IMR-90 (cell line): ENCODE measurements at regions not wholly inside any gene's neighbourhood (a gene's known extent, or its start where the extent isn't known, plus 50 kb on each side); places are given as distances from the start of the nearest gene placed in this dataset.

Source experiments
- ATAC-seq: fragments of 200-7000 bp; cut with Tn5 transposase; 2 replicates; pipeline ENCODE4 v1.9.1; 2020; ENCODE audit warnings: low read depth, mild to moderate bottlenecking, moderate library complexity
- BruUV-seq: library from RNA; stranded (reverse); fragments of 400-500 nt; replicated peaks from 2 replicates; lab custom pipeline; 2021; lab: Mats Ljungman, UMichigan
- CTCF ChIA-PET: fragments of 300-600 bp; formaldehyde crosslinking; extraction: SDS; loops from one replicate; lab custom pipeline; 2021; ENCODE audit warnings: antibody characterized with exemption; lab: Yijun Ruan, JAX
- POLR2A ChIA-PET: fragments of 300-600 bp; sonication (Branson Sonifier 250); formaldehyde crosslinking; loops from one replicate; lab custom pipeline; 2022; ENCODE audit warnings: antibody characterized with exemption; ENCODE audit not compliant: unreplicated experiment; lab: Charles Lee
- DNase-seq: peaks from one replicate; pipeline ENCODE4 v3.0.0; 2013
- H2AFZ ChIP-seq: replicated peaks from 2 replicates; pipeline ENCODE3; 2013; ENCODE audit warnings: low read length, mild to moderate bottlenecking; ENCODE audit not compliant: poor library complexity
- H2AK5ac ChIP-seq: 2 replicates; pipeline ENCODE4 v1.6.1; 2013; ENCODE audit warnings: low read depth, low read length, inconsistent platforms
- H2AK9ac ChIP-seq: replicated peaks from 2 replicates; pipeline ENCODE3; 2013; ENCODE audit warnings: mild to moderate bottlenecking, low read depth, low read length, moderate library complexity; ENCODE audit not compliant: poor library complexity
- H2BK120ac ChIP-seq: 2 replicates; pipeline ENCODE4 v1.6.1; 2013; ENCODE audit warnings: low read depth, low read length, inconsistent platforms
- H2BK15ac ChIP-seq: 3 replicates; pipeline ENCODE4 v1.6.1; 2013; ENCODE audit warnings: low read depth, low read length, inconsistent platforms
- H2BK20ac ChIP-seq: 2 replicates; pipeline ENCODE4 v1.6.1; 2013; ENCODE audit warnings: low read depth, mild to moderate bottlenecking, inconsistent platforms, low read length, moderate library complexity
- H2BK5ac ChIP-seq: 2 replicates; pipeline ENCODE4 v1.6.1; 2013; ENCODE audit warnings: mild to moderate bottlenecking, low read depth, low read length, inconsistent platforms; ENCODE audit not compliant: poor library complexity, severe bottlenecking
- H3K14ac ChIP-seq: replicated peaks from 2 replicates; pipeline ENCODE4 v1.6.1; 2013; ENCODE audit warnings: low read depth, low read length, inconsistent platforms
- H3K18ac ChIP-seq: 2 replicates; pipeline ENCODE4 v1.6.1; 2013; ENCODE audit warnings: low read depth, low read length, control low read depth
- H3K23ac ChIP-seq: 2 replicates; pipeline ENCODE4 v1.6.1; 2013; ENCODE audit warnings: low read depth, low read length, inconsistent platforms
- H3K27ac ChIP-seq: 2 replicates; pipeline ENCODE4 v1.5.1; 2013; ENCODE audit warnings: mild to moderate bottlenecking, control low read depth, low read length; ENCODE audit not compliant: insufficient read depth
- H3K27me3 ChIP-seq: 2 replicates; pipeline ENCODE4 v1.6.1; 2013; ENCODE audit warnings: low read length; ENCODE audit not compliant: control insufficient read depth, insufficient read depth
- H3K36me3 ChIP-seq: 2 replicates; pipeline ENCODE4 v1.6.1; 2013; ENCODE audit warnings: low read length, mixed read lengths; ENCODE audit not compliant: control insufficient read depth, insufficient read depth
- H3K4ac ChIP-seq: 2 replicates; pipeline ENCODE4 v1.6.1; 2013; ENCODE audit warnings: low read depth, low read length, inconsistent platforms
- H3K4me1 ChIP-seq: 2 replicates; pipeline ENCODE4 v1.6.1; 2013; ENCODE audit warnings: low read length, mixed read lengths; ENCODE audit not compliant: control insufficient read depth, insufficient read depth
- H3K4me2 ChIP-seq: 2 replicates; pipeline ENCODE4 v1.6.1; 2013; ENCODE audit warnings: low read depth, mild to moderate bottlenecking, control low read depth, low read length, moderate library complexity
- H3K4me3 ChIP-seq: 2 replicates; pipeline ENCODE4 v1.5.1; 2013; ENCODE audit warnings: low read depth, mild to moderate bottlenecking, control low read depth, low read length, moderate library complexity; ENCODE audit not compliant: insufficient read depth
- H3K56ac ChIP-seq: 2 replicates; pipeline ENCODE4 v1.6.1; 2013; ENCODE audit warnings: low read length, inconsistent platforms; ENCODE audit not compliant: insufficient read depth; ENCODE audit errors: extremely low read depth
- H3K79me1 ChIP-seq, 2 experiments: 2 replicates each; pipeline ENCODE4 v1.6.1; 2013; ENCODE audit warnings: low read length in 2 of 2, inconsistent platforms in 1 of 2, low read depth in 1 of 2
- H3K9ac ChIP-seq: 2 replicates; pipeline ENCODE4 v1.6.1; 2013; ENCODE audit warnings: low read depth, low read length, control low read depth
- H3K9me1 ChIP-seq: 2 replicates; pipeline ENCODE4 v1.6.1; 2013; ENCODE audit warnings: low read length, inconsistent platforms; ENCODE audit not compliant: insufficient read depth
- H3K9me3 ChIP-seq: 2 replicates; pipeline ENCODE4 v1.6.1; 2013; ENCODE audit warnings: low read length; ENCODE audit not compliant: control insufficient read depth, insufficient read depth
- H4K20me1 ChIP-seq: 2 replicates; pipeline ENCODE4 v1.6.1; 2013; ENCODE audit warnings: low read length, inconsistent platforms; ENCODE audit not compliant: insufficient read depth
- H4K5ac ChIP-seq: 2 replicates; pipeline ENCODE4 v1.6.1; 2013; ENCODE audit warnings: mild to moderate bottlenecking, low read depth, low read length, control low read depth
- H4K8ac ChIP-seq, 2 experiments: 2 replicates each; pipeline ENCODE4 v1.6.1; 2013; ENCODE audit warnings: low read depth in 2 of 2, low read length in 2 of 2, control low read depth in 1 of 2, inconsistent platforms in 1 of 2
- H4K91ac ChIP-seq: 2 replicates; pipeline ENCODE4 v1.6.1; 2013; ENCODE audit warnings: low read depth, low read length, inconsistent platforms; ENCODE audit not compliant: insufficient read depth
- BHLHE40 ChIP-seq: fragments of 150-350 bp; IDR thresholded peaks from 2 replicates; pipeline ENCODE4 v1.6.1; 2016; ENCODE audit warnings: mild to moderate bottlenecking, low read depth, low read length
- CEBPB ChIP-seq: IDR thresholded peaks from 2 replicates; pipeline ENCODE4 v1.6.1; 2012; ENCODE audit warnings: low read depth, low read length, improper control_type of control experiment
- CTCF ChIP-seq: conservative IDR thresholded peaks from 2 replicates; pipeline ENCODE4 v1.5.1; 2012; ENCODE audit warnings: mild to moderate bottlenecking, low read depth, low read length, improper control_type of control experiment
- FOS ChIP-seq: fragments of 150-350 bp; IDR thresholded peaks from 2 replicates; pipeline ENCODE4 v1.6.1; 2016; ENCODE audit warnings: low read depth, low read length
- MAFK ChIP-seq: IDR thresholded peaks from 2 replicates; pipeline ENCODE4 v1.6.1; 2012; ENCODE audit warnings: low read depth, low read length, improper control_type of control experiment
- MAZ ChIP-seq: IDR thresholded peaks from 2 replicates; pipeline ENCODE4 v1.6.1; 2012; ENCODE audit warnings: low read depth, mild to moderate bottlenecking, low read length, improper control_type of control experiment, moderate library complexity, borderline replicate concordance
- MXI1 ChIP-seq: IDR thresholded peaks from 2 replicates; pipeline ENCODE4 v1.6.1; 2012; ENCODE audit warnings: low read depth, mild to moderate bottlenecking, low read length, moderate library complexity, borderline replicate concordance
- NFE2L2 ChIP-seq: fragments of 150-350 bp; IDR thresholded peaks from 2 replicates; pipeline ENCODE4 v1.6.1; 2016; ENCODE audit warnings: low read depth, mild to moderate bottlenecking, low read length
- POLR2A ChIP-seq: IDR thresholded peaks from 2 replicates; pipeline ENCODE4 v1.6.1; 2012; ENCODE audit warnings: mild to moderate bottlenecking, low read depth, low read length
- RAD21 ChIP-seq: IDR thresholded peaks from 2 replicates; pipeline ENCODE4 v1.6.1; 2012; ENCODE audit warnings: low read length, improper control_type of control experiment
- RCOR1 ChIP-seq: IDR thresholded peaks from 2 replicates; pipeline ENCODE4 v1.6.1; 2012; ENCODE audit warnings: mild to moderate bottlenecking, low read length, improper control_type of control experiment; ENCODE audit not compliant: insufficient replicate concordance
- SMC3 ChIP-seq: fragments of 150-350 bp; IDR thresholded peaks from 2 replicates; pipeline ENCODE4 v1.6.1; 2016; ENCODE audit warnings: low read depth, mild to moderate bottlenecking, antibody characterized with exemption, low read length, moderate library complexity
- WGBS, 2 experiments: methylation state at CpG; one replicate each; pipeline versions ENCODE4 v1.1.5 to v1.1.7; 2013; ENCODE audit warnings: missing lambda C conversion rate in 2 of 2; ENCODE audit not compliant: insufficient read length in 1 of 2; ENCODE audit errors: extremely low coverage in 2 of 2; 5-methylcytosine and 5-hydroxymethylcytosine counted together
- dilution Hi-C: fragments of 300-500 bp; cut with HindIII; formaldehyde crosslinking; loops from one replicate; pipeline ENCODE4 v1.14.3; 2018; ENCODE audit warnings: low sequenced_read_pairs; ENCODE audit not compliant: unreplicated experiment
- in situ Hi-C: fragments of 300-500 bp; cut with MboI; formaldehyde crosslinking; loops from 3 replicates; pipeline ENCODE4 v1.14.3; 2019; ENCODE audit warnings: low sequenced_read_pairs, inconsistent platforms, mixed read lengths
- intact Hi-C: fragments of 100-400 bp; cut with micrococcal nuclease; formaldehyde crosslinking; loops from 2 replicates; pipeline ENCODE4 v1.10.0; 2022
- TF ChIP-seq, protein P1 (sequence below): fragments of 150-350 bp; IDR thresholded peaks from 2 replicates; pipeline ENCODE4 v1.6.1; 2017; ENCODE audit warnings: mild to moderate bottlenecking, antibody characterized with exemption, low read length, low read depth
- TF ChIP-seq, protein P2 (sequence below): fragments of 150-350 bp; IDR thresholded peaks from 2 replicates; pipeline ENCODE4 v1.6.1; 2016; ENCODE audit warnings: low read depth, mild to moderate bottlenecking, low read length, moderate library complexity, borderline replicate concordance

DNA sequence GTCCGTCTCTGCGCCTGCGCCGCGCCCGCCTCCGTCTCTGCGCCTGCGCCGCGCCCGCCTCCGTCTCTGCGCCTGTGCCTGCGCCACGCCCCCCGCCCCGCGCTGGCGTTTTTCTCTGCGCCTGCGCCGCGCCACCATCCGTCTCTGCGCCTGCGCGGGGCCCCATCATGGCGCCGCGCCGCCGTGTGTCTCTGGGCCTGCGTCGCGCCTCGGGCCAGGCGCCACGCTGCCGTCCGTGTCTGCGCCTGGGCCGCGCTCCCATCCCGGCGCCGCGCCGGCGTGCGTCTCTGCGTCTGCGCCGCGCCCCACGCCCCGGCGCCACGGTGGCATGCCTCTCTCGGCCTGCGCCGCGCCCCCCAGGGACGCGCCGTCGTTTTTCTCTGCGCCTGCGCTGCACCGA lies 51.8 kb upstream of the DUX4 start:
- Histone ChIP-seq H2BK120ac (no peak overlapping the region), H2AFZ (no peak overlapping the region), H3K4me3 (no peak overlapping the region), H4K8ac (no peak overlapping the region), H3K27me3 (no peaks in the 10 kb centered on the region), H3K9me1 (no peaks in the 10 kb centered on the region), H3K14ac (no peak overlapping the region), H3K9ac (no peak overlapping the region), H3K4ac (no peak overlapping the region), H2BK20ac (no peak overlapping the region), H3K79me1 (no peaks in the 10 kb centered on the region), H4K91ac (no peak overlapping the region), H2AK5ac (no peak overlapping the region), H4K20me1 (no peaks in the 10 kb centered on the region), H3K56ac (no peak overlapping the region), H2BK15ac (no peak overlapping the region), H3K18ac (no peak overlapping the region), H3K27ac (no peak overlapping the region), H4K5ac (no peak overlapping the region), H3K36me3 (no peaks in the 10 kb centered on the region), H3K23ac (no peak overlapping the region), H3K9me3 (peaks cover 2% of the 10 kb centered on the region; the same call in 1 of the 2 replicates), H2BK5ac (no peak overlapping the region), H3K4me2 (no peak overlapping the region), H3K4me1 (no peaks in the 10 kb centered on the region), H2AK9ac (no peak overlapping the region)
- in situ Hi-C loops (no loop called here), dilution Hi-C loops (no loop called here), intact Hi-C loops (no loop called here)
- 75% methylated on average over 51 of the region's 70 CpGs; no CpG with 5 or more reads in 1 of the 2 experiments for WGBS, 2 experiments
- no TSS peak for BruUV-seq
- POLR2A ChIA-PET: no interaction called here
- DNase-seq: no peak
- TF ChIP-seq CTCF (no peak), MAFK (no peak), FOS (no peak), POLR2A (no peak), BHLHE40 (no peak), RCOR1 (no peak), MAZ (no peak), CEBPB (no peak), MXI1 (no peak), RAD21 (no peak), SMC3 (no peak), NFE2L2 (no peak)
- TF ChIP-seq, protein P1, sequence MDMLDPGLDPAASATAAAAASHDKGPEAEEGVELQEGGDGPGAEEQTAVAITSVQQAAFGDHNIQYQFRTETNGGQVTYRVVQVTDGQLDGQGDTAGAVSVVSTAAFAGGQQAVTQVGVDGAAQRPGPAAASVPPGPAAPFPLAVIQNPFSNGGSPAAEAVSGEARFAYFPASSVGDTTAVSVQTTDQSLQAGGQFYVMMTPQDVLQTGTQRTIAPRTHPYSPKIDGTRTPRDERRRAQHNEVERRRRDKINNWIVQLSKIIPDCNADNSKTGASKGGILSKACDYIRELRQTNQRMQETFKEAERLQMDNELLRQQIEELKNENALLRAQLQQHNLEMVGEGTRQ: no peak
- TF ChIP-seq, protein P2, sequence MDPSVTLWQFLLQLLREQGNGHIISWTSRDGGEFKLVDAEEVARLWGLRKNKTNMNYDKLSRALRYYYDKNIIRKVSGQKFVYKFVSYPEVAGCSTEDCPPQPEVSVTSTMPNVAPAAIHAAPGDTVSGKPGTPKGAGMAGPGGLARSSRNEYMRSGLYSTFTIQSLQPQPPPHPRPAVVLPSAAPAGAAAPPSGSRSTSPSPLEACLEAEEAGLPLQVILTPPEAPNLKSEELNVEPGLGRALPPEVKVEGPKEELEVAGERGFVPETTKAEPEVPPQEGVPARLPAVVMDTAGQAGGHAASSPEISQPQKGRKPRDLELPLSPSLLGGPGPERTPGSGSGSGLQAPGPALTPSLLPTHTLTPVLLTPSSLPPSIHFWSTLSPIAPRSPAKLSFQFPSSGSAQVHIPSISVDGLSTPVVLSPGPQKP: no peak
- ATAC-seq: no peak; the same call in 1 of the 2 replicates
- CTCF ChIA-PET: no interaction called here
